Skeletal muscle tissue (tissue), 3 donors: ENCODE measurements at regions not wholly inside any gene's neighbourhood (a gene's known extent, or its start where the extent isn't known, plus 50 kb on each side); places are given as distances from the start of the nearest gene placed in this dataset.

Experiments
- H3K27ac ChIP-seq: one replicate; pipeline ENCODE4 v1.7.0; 2013; ENCODE audit warnings: mild to moderate bottlenecking, low read depth, low read length, inconsistent platforms
- H3K27me3 ChIP-seq, 3 donors: one replicate each; pipeline ENCODE4 v1.7.0; 2013; ENCODE audit warnings: low read length in 3 of 3; ENCODE audit not compliant: control insufficient read depth in 3 of 3, insufficient read depth in 3 of 3
- H3K36me3 ChIP-seq, 3 donors: one replicate each; pipeline ENCODE4 v1.7.0; 2013; ENCODE audit warnings: low read length in 3 of 3; ENCODE audit not compliant: control insufficient read depth in 3 of 3, insufficient read depth in 3 of 3
- H3K4me1 ChIP-seq, 3 donors: one replicate each; pipeline ENCODE4 v1.7.0; 2013; ENCODE audit warnings: low read length in 3 of 3, mild to moderate bottlenecking in 3 of 3; ENCODE audit not compliant: control insufficient read depth in 3 of 3, insufficient read depth in 3 of 3
- H3K4me3 ChIP-seq, 3 donors: one replicate each; pipeline ENCODE4 v1.7.0; 2013; ENCODE audit warnings: low read length in 3 of 3
- H3K9ac ChIP-seq, 3 donors: one replicate each; pipeline ENCODE4 v1.7.0; 2013; ENCODE audit warnings: low read length in 3 of 3, mild to moderate bottlenecking in 3 of 3, moderate library complexity in 2 of 3, low read depth in 1 of 3
- H3K9me3 ChIP-seq, 3 donors: one replicate each; pipeline ENCODE4 v1.7.0; 2013; ENCODE audit warnings: low read length in 3 of 3; ENCODE audit not compliant: control insufficient read depth in 3 of 3
- donor health status: Osteomylitis.

DNA sequence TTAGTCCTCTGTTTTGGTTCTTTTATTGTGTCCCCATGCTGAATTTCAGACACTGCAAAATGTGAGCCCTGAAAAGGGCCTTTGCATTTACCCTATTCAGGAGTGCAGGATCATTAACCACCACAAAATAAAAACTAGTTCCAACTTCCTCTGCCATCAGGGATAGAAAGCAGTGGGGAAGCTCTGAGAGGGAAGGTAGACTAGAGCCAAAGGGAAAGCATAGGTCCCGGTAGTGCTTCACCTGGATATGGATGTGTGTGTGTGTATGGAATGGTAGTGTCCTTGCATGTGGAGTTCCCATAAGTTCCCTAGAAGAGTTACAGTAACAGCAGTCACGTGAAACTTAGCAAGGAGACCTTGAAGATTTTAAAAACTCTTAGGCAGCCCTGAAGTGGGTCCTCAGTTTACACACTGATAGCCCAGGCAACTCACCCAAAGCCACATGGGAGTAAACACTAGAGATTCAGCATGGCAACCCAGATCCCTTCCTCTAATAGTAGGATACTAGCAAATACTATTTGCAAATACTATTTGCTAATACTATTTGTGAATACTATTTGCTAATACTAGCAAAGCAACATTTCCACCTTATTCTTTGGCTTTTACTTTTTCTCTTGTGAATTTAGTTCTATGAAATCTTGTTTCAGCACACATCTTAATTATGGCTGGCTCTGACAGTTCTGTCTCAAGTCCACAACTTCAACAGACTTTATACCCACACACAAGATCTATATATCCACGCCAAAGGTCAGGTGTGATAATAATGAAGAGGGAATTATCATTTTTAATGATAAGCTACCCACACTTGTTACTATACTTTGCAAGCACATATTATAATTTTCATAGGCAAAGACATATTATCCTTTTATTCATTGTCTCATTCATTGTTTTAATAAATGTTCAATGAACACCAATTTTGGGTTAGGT is 70.4 kb upstream of the IFNE start:
- Histone ChIP-seq H3K9ac (no peak overlapping the region), H3K27me3 (peaks cover 0 to 15% (median 5%) of the 10 kb centered on the region in 3 donors), H3K36me3 (no peaks in the 10 kb centered on the region), H3K9me3 (no peaks in the 10 kb centered on the region), H3K4me1 (no peaks in the 10 kb centered on the region), H3K27ac (no peak overlapping the region), H3K4me3 (no peak overlapping the region)

- Histone ChIP-seq H3K36me3 (no peaks in the 10 kb centered on the region), H3K9me3 (no peaks in the 10 kb centered on the region), H3K4me1 (no peaks in the 10 kb centered on the region), H3K27me3 (peaks cover 0 to 18% (median 9%) of the 10 kb centered on the region in 3 donors), H3K27ac (no peak overlapping the region), H3K9ac (no peak overlapping the region), H3K4me3 (no peak overlapping the region)
These were observed 71.3 kb upstream of the IFNE start for GRCh38 chr9:21553441-21553840.

DNA sequence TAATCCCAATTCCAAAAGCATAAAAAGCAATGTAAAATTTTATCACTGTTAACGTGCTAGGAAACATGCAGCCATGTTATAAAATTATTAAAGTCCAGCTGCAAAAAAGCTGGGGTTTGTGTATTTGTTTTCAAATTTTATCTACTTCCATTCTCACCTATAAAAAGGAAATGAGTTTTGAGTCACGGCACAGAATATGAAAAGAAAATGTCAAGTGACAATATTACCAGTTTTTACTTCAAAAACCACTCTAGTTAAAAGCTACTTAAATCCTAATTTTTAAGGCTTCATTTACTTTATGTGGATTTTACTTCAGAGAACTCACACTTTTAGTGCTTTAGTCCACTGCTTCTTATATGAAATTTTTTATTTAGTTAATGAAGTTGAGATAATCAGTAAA is 72.7 kb upstream of the IFNE start:
- peaks cover under 1 to 10% (median 8%) of the 10 kb centered on the region in 3 donors for H3K4me1 ChIP-seq
- no peaks in the 10 kb centered on the region for H3K9me3 ChIP-seq
- H3K9ac ChIP-seq: no peak overlapping the region
- H3K27me3 ChIP-seq: peaks cover 10 to 28% (median 20%) of the 10 kb centered on the region in 3 donors
- H3K27ac ChIP-seq: no peak overlapping the region
- H3K4me3 ChIP-seq: no peak overlapping the region
- no peaks in the 10 kb centered on the region for H3K36me3 ChIP-seq

DNA sequence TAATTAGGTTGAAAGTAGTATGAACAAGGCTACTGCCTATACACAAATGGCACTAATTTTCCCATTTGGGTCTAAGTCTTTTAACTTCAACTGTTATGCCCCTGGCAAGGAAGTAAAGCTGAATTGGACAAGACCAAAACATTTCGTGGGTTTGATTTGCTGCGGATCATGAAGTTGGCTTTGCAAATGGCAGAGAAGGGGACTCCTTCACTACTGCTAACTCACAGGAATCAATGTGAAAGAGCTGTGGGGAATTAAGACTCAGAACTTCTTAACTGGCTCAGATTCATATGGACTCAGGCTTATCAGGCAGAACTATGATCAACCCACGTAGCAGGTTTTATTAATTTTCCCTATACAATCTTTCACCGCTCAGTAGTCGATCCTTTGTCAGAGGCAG is 73.8 kb upstream of the IFNE start:
- Histone ChIP-seq H3K27me3 (peaks cover 19 to 37% (median 29%) of the 10 kb centered on the region in 3 donors), H3K9ac (no peak overlapping the region), H3K36me3 (no peaks in the 10 kb centered on the region)

DNA sequence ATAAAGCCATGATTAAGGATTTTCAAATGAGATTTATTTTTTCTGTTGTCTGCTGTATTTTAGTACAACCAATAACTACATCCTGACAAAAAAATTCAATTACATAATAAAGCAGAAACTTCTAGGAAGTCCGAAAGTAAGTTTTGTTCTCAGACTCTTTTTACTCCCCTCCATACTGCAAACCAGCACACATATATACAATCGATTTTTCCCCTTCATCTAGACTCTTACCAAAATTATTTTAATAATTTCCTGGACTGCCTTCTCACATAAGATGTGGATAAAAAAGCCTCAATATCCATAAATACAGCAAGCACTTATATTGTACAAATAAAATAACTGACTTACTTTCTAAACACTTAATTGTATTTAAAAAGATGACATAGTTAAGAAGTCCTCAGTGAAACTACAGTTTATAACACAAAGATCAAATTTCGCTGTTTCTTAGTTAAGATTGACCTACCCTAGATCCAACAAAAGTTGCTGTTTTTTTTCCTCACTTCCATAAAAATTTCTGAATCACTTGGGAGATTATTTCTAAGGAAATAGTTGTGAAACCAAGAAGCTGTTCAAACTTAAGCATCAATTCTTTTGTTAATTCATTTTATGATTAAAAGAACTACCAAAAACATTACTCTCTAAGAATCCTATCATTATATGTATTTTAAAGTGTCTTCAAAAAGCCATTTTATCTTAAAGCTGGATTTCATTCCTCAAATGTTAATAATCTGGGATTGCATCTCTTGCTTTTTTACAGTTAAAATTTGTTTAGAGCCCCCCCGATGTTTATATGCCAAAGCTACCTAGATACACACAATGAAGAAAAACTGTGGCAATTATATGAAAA is 74.7 kb upstream of the IFNE start:
- no peak overlapping the region for H3K9ac ChIP-seq
- H3K4me3 ChIP-seq: no peak overlapping the region
- peaks cover 19 to 37% (median 29%) of the 10 kb centered on the region in 3 donors for H3K27me3 ChIP-seq
- H3K9me3 ChIP-seq: no peaks in the 10 kb centered on the region
- H3K36me3 ChIP-seq: no peaks in the 10 kb centered on the region
- no peak overlapping the region for H3K27ac ChIP-seq
- H3K4me1 ChIP-seq: peaks cover 3 to 14% (median 8%) of the 10 kb centered on the region in 3 donors

More for the DNA sequence above, 73.8 kb upstream of the IFNE start:
- Histone ChIP-seq H3K4me1 (peaks cover 3 to 14% (median 8%) of the 10 kb centered on the region in 3 donors), H3K9me3 (no peaks in the 10 kb centered on the region), H3K4me3 (no peak overlapping the region), H3K27ac (no peak overlapping the region)

DNA sequence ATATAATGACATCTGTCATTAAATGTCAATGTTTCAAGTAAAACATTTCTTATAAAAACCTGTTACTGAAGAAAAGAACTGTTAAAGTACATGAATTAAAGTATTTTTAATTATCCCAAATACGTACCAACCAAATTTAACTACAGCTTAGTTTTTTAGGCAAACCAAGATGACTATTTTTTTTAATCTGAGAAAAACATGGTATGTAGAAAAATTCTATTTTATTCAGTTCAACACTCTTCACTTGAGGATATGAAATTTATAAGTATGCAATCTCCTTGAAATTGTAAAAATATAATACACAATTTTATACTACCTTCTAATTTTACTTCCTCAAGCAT is 75.3 kb upstream of the IFNE start:
- H3K9ac ChIP-seq: no peak overlapping the region
- H3K4me1 ChIP-seq: peaks cover 3 to 14% (median 8%) of the 10 kb centered on the region in 3 donors
- H3K27ac ChIP-seq: no peak overlapping the region
- H3K27me3 ChIP-seq: peaks cover 19 to 37% (median 29%) of the 10 kb centered on the region in 3 donors
- H3K4me3 ChIP-seq: no peak overlapping the region
- H3K9me3 ChIP-seq: no peaks in the 10 kb centered on the region
- no peaks in the 10 kb centered on the region for H3K36me3 ChIP-seq

DNA sequence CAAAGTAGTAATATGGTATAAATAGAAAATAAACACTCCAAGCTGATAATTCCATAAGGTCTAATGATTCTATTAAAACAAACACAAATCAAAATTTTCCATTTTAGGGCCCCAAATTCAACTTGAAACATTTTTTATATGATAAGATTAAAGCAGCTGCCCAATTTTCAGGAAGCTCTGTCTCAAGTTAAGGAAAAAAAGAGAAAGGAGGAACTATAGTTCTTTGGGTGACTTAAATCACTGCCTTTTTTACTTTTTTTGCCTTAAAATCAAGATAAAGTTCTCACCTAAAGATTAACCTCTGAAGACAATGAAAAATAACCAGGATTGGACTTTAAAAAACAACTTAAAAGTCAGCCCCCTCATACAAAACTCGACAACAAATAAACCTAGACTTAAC is 76.0 kb upstream of the IFNE start:
- Histone ChIP-seq H3K27me3 (peaks cover 19 to 37% (median 29%) of the 10 kb centered on the region in 3 donors), H3K36me3 (no peaks in the 10 kb centered on the region), H3K27ac (no peak overlapping the region), H3K9me3 (no peaks in the 10 kb centered on the region), H3K4me1 (peaks cover 3 to 14% (median 8%) of the 10 kb centered on the region in 3 donors), H3K9ac (no peak overlapping the region), H3K4me3 (no peak overlapping the region)

- H3K9ac ChIP-seq: no peak overlapping the region
- no peaks in the 10 kb centered on the region for H3K36me3 ChIP-seq
- H3K27me3 ChIP-seq: peaks cover 19 to 37% (median 29%) of the 10 kb centered on the region in 3 donors
- peaks cover 3 to 14% (median 8%) of the 10 kb centered on the region in 3 donors for H3K4me1 ChIP-seq
- peak overlapping the region; percentile 43 to 52 (median 50) for H3K4me3 ChIP-seq
- no peaks in the 10 kb centered on the region for H3K9me3 ChIP-seq
- no peak overlapping the region for H3K27ac ChIP-seq
These were observed 76.7 kb upstream of the IFNE start for GRCh38 chr9:21558615-21559401.

DNA sequence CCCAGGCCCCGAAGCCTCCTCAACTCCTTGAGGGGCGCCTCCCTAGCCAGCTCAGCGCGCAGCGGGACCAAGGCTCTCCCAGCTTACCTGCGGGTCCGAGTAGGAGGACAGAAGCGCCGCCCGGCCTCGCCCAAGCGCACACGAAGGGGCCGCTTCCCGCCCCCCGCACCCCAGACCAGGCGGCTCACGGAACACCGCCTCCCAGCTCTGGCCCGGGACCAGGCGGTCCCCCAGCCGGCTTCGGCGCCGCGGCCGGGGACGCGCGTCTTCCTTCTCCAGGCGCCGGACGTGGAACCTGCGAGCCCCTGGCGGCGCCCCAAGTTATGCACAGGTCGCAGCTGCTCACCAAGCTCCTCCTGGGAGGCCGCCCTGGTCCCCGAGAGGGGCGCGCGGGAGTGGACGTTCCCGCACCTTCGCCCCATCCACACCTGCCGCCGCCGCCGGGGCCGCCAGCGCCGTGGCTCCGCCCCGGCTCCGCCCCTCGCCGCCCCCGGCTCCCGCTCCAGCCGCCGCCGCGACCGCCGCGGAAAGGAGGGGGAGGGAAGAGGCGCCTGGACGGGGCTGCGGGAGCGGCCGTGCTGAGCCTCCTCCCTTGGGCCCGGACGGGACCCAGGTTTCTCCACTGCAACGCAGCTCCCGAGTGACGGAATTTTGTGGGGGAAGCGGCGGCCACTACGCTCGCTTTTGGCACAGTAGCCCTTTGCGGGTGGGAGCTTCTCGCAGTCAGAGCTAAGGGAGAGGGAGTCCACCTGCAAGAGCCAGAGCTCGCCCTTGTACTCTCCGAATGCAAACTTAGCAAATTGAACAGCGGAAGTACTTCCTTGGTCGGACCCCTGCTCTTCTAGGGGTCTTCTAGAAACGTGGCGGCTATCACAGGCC is 77.5 kb upstream of the IFNE start:
- Histone ChIP-seq H3K4me3 (peak overlapping the region; percentile 38 to 52 (median 50)), H3K27ac (no peak overlapping the region), H3K9ac (no peak overlapping the region), H3K4me1 (peaks cover 3 to 14% (median 8%) of the 10 kb centered on the region in 3 donors), H3K9me3 (no peaks in the 10 kb centered on the region), H3K27me3 (peaks cover 19 to 37% (median 29%) of the 10 kb centered on the region in 3 donors), H3K36me3 (no peaks in the 10 kb centered on the region)
